HEK293 (cell line): ENCODE measurements at regions not wholly inside any gene's neighbourhood (a gene's known extent, or its start where the extent isn't known, plus 50 kb on each side); places are given as distances from the start of the nearest gene placed in this dataset.

Source experiments
- CTCF ChIA-PET: fragments of 350-600 bp; formaldehyde crosslinking; extraction: SDS; loops from one replicate; lab custom pipeline; 2021; ENCODE audit warnings: antibody characterized with exemption; lab: Yijun Ruan, JAX
- POLR2A ChIA-PET: fragments of 300-600 bp; formaldehyde crosslinking; extraction: SDS; loops from one replicate; lab custom pipeline; 2020; ENCODE audit warnings: antibody characterized with exemption, inconsistent platforms; lab: Yijun Ruan, JAX
- H3K27ac ChIP-seq: fragments of 200-500 bp; sonication (Bioruptor generic); 2 replicates; pipeline ENCODE4 v1.5.1; 2014; ENCODE audit warnings: low read depth, low read length, control low read depth, inconsistent platforms; ENCODE audit errors: extremely low read depth
- H3K36me3 ChIP-seq, 2 experiments: fragments of 200-500 bp in 1 of 2; sonication (Bioruptor generic) in 1 of 2; 1 replicate in 1 of 2; 2 replicates in 1 of 2; pipeline ENCODE4 v1.5.1; 2014 to 2017; ENCODE audit warnings: inconsistent platforms in 2 of 2, low read length in 2 of 2; ENCODE audit not compliant: control insufficient read depth in 2 of 2, insufficient read depth in 1 of 2
- H3K4me1 ChIP-seq: fragments of 200-500 bp; sonication (Bioruptor generic); 2 replicates; pipeline ENCODE4 v1.5.1; 2014; ENCODE audit warnings: mild to moderate bottlenecking, low read length, inconsistent platforms; ENCODE audit not compliant: control insufficient read depth, insufficient read depth
- H3K4me3 ChIP-seq: 2 replicates; pipeline ENCODE4 v1.5.1; 2011; ENCODE audit warnings: low read depth, mild to moderate bottlenecking, control low read depth, low read length, moderate library complexity
- H3K9me3 ChIP-seq: fragments of 200-500 bp; sonication (Bioruptor generic); 2 replicates; pipeline ENCODE4 v1.5.1; 2014; ENCODE audit warnings: low read depth, low read length, inconsistent platforms; ENCODE audit not compliant: control insufficient read depth, insufficient read depth
- BCL6B ChIP-seq: fragments of 450-650 bp; formaldehyde crosslinking; IDR thresholded peaks from 2 replicates; pipeline ENCODE4 v1.5.1; 2017; ENCODE audit warnings: missing biosample characterization, missing genetic modification characterization
- FEZF1 ChIP-seq: fragments of 450-650 bp; formaldehyde crosslinking; IDR thresholded peaks from 2 replicates; pipeline ENCODE4 v1.5.1; 2016; ENCODE audit warnings: missing biosample characterization, missing genetic modification characterization
- HIC1 ChIP-seq: fragments of 450-650 bp; formaldehyde crosslinking; IDR thresholded peaks from 2 replicates; pipeline ENCODE4 v1.5.1; 2016; ENCODE audit warnings: missing biosample characterization, missing genetic modification characterization
- IKZF3 ChIP-seq: fragments of 450-650 bp; IDR thresholded peaks from 2 replicates; pipeline ENCODE4 v1.5.0; 2018; ENCODE audit warnings: missing biosample characterization, mild to moderate bottlenecking, missing genetic modification characterization, moderate library complexity
- KLF8 ChIP-seq: fragments of 450-650 bp; formaldehyde crosslinking; IDR thresholded peaks from 2 replicates; pipeline ENCODE4 v1.5.1; 2016; ENCODE audit warnings: missing biosample characterization, missing genetic modification characterization
- PRDM6 ChIP-seq: fragments of 450-650 bp; formaldehyde crosslinking; IDR thresholded peaks from 2 replicates; pipeline ENCODE4 v1.5.1; 2017; ENCODE audit warnings: missing biosample characterization, missing genetic modification characterization
- WT1 ChIP-seq: fragments of 450-650 bp; formaldehyde crosslinking; IDR thresholded peaks from 2 replicates; pipeline ENCODE4 v1.5.1; 2016; ENCODE audit warnings: missing biosample characterization, missing genetic modification characterization
- ZBTB20 ChIP-seq: fragments of 450-650 bp; formaldehyde crosslinking; IDR thresholded peaks from 2 replicates; pipeline ENCODE4 v1.5.1; 2016; ENCODE audit warnings: missing biosample characterization, missing genetic modification characterization
- ZBTB44 ChIP-seq: fragments of 450-650 bp; IDR thresholded peaks from 2 replicates; pipeline ENCODE4 v1.5.1; 2018; ENCODE audit warnings: missing biosample characterization, mild to moderate bottlenecking, missing genetic modification characterization
- ZIC2 ChIP-seq: fragments of 450-650 bp; formaldehyde crosslinking; IDR thresholded peaks from 2 replicates; pipeline ENCODE4 v1.5.1; 2016; ENCODE audit warnings: missing biosample characterization, missing genetic modification characterization
- ZNF19 ChIP-seq: fragments of 450-650 bp; formaldehyde crosslinking; IDR thresholded peaks from 2 replicates; pipeline ENCODE4; 2016; ENCODE audit warnings: missing biosample characterization, missing genetic modification characterization, low read depth
- ZNF2 ChIP-seq: fragments of 450-650 bp; formaldehyde crosslinking; IDR thresholded peaks from 2 replicates; pipeline ENCODE4 v1.5.1; 2016; ENCODE audit warnings: missing biosample characterization, missing genetic modification characterization
- ZNF37A ChIP-seq: fragments of 450-650 bp; IDR thresholded peaks from 2 replicates; pipeline ENCODE4 v1.5.1; 2018; ENCODE audit warnings: missing biosample characterization, missing genetic modification characterization
- ZNF391 ChIP-seq: fragments of 450-650 bp; formaldehyde crosslinking; IDR thresholded peaks from 2 replicates; pipeline ENCODE4 v1.5.1; 2016; ENCODE audit warnings: low read depth, missing biosample characterization, missing genetic modification characterization, borderline replicate concordance
- ZNF449 ChIP-seq: fragments of 450-650 bp; formaldehyde crosslinking; IDR thresholded peaks from 2 replicates; pipeline ENCODE4 v1.5.1; 2017; ENCODE audit warnings: missing biosample characterization, mild to moderate bottlenecking, missing genetic modification characterization, moderate library complexity
- ZNF501 ChIP-seq: fragments of 450-650 bp; formaldehyde crosslinking; IDR thresholded peaks from 2 replicates; pipeline ENCODE4 v1.5.1; 2016; ENCODE audit warnings: missing biosample characterization, missing genetic modification characterization
- ZNF529 ChIP-seq: fragments of 450-650 bp; formaldehyde crosslinking; IDR thresholded peaks from 2 replicates; pipeline ENCODE4 v1.5.1; 2017; ENCODE audit warnings: missing genetic modification characterization, missing biosample characterization; ENCODE audit not compliant: insufficient replicate concordance
- ZNF585B ChIP-seq: fragments of 450-650 bp; formaldehyde crosslinking; IDR thresholded peaks from 2 replicates; pipeline ENCODE4 v1.5.1; 2016; ENCODE audit warnings: missing biosample characterization, missing genetic modification characterization
- ZNF624 ChIP-seq: fragments of 450-650 bp; formaldehyde crosslinking; IDR thresholded peaks from 2 replicates; pipeline ENCODE4 v1.5.1; 2017; ENCODE audit warnings: missing biosample characterization, missing genetic modification characterization
- ZNF629 ChIP-seq: fragments of 450-650 bp; formaldehyde crosslinking; IDR thresholded peaks from 2 replicates; pipeline ENCODE4 v1.5.1; 2017; ENCODE audit warnings: missing biosample characterization, missing genetic modification characterization
- ZNF791 ChIP-seq: fragments of 450-650 bp; formaldehyde crosslinking; IDR thresholded peaks from 2 replicates; pipeline ENCODE4 v1.5.1; 2016; ENCODE audit warnings: missing biosample characterization, missing genetic modification characterization
- ZNF843 ChIP-seq: fragments of 450-650 bp; formaldehyde crosslinking; IDR thresholded peaks from 2 replicates; pipeline ENCODE4 v1.5.1; 2016; ENCODE audit warnings: missing biosample characterization, missing genetic modification characterization
- ZSCAN30 ChIP-seq: fragments of 450-650 bp; IDR thresholded peaks from 2 replicates; pipeline ENCODE4 v1.5.1; 2018; ENCODE audit warnings: missing biosample characterization, mild to moderate bottlenecking, missing genetic modification characterization, moderate library complexity
- TF ChIP-seq, protein P1 (sequence below): fragments of 450-650 bp; formaldehyde crosslinking; IDR thresholded peaks from 2 replicates; pipeline ENCODE4 v1.5.1; 2016; ENCODE audit warnings: missing biosample characterization, missing genetic modification characterization

DNA sequence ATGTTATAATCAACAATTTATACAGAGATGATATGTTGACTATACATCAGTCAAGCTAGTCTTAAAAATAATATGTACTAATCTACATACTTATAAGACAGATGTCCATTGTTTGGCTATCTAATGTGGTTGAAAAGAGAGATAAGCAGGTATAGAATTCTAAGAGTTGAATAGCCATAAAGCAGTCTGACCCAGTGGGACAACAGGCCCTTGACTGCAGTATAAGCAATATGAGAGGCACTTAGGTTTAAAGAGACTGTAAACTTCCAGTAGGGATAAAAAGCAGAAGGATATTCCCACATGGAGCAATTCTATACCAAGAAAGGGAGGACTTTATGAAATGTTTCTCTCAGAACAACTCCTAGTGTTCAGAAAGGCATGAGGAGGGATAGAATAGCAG, 139.3 kb downstream of the ELAPOR2 start:
- Histone ChIP-seq H3K36me3 (peaks cover 0 to 2% of the 10 kb centered on the region in 2 experiments; a peak in 1 of 3 replicates), H3K4me3 (no peak overlapping the region), H3K9me3 (no peaks in the 10 kb centered on the region), H3K4me1 (peaks cover 4% of the 10 kb centered on the region; the same call in 1 of the 2 replicates), H3K27ac (no peak overlapping the region)
- POLR2A ChIA-PET: no interaction called here
- TF ChIP-seq ZNF843 (peak; percentile 71), IKZF3 (tag by site-specific recombination) (peak; percentile 67), ZNF37A (tag by site-specific recombination) (no peak), ZNF391 (tag by site-specific recombination) (no peak), WT1 (no peak), PRDM6 (tag by site-specific recombination) (peak; percentile 38; the same call in 1 of the 2 replicates), ZSCAN30 (tag by site-specific recombination) (0 out of 2 replicates have a peak, but pooled peaks have one; percentile 20), ZBTB44 (tag by site-specific recombination) (no peak), FEZF1 (tag by site-specific recombination) (peak; percentile 70), ZIC2 (tag by site-specific recombination) (peak; percentile 32; the same call in 1 of the 2 replicates), ZNF629 (tag by site-specific recombination) (no peak), KLF8 (no peak)
- CTCF ChIA-PET: no interaction called here

DNA sequence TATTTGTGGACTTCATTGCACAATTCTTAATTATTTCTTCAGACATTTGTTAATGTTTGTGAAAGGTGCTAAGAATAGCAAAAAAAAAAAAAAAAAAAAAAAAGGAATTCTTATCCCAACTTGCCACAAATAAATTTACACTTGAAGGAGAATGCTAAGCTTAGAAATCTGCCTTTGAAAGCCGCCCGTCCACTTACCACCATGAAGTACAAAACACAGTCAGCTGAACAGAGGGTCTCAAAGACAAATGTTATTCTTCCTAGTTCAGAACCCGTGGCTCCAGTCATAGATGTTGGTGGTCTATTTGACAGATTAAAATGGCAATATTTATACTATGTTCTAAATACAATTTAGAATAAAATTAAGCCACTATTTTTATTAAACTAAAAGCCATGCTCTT, 141.2 kb downstream of the ELAPOR2 start:
- Histone ChIP-seq H3K4me3 (no peak overlapping the region), H3K36me3 (no peaks in the 10 kb centered on the region), H3K4me1 (peaks cover 4% of the 10 kb centered on the region), H3K9me3 (no peaks in the 10 kb centered on the region), H3K27ac (no peak overlapping the region)
- ChIA-PET CTCF (interaction anchor here (0.6 to 3.6 kb wide), 4 partner anchors 9 to 304 kb away, joined by 4 to 13 read pairs (median 6); no protein-coding TSS in a partner anchor), POLR2A (no interaction called here)
- TF ChIP-seq ZBTB20: no peak
- TF ChIP-seq ZNF19 (tag by site-specific recombination): no peak
- TF ChIP-seq ZNF501 (tag by site-specific recombination): no peak
- TF ChIP-seq ZNF449 (tag by site-specific recombination): no peak
- TF ChIP-seq, protein P1, sequence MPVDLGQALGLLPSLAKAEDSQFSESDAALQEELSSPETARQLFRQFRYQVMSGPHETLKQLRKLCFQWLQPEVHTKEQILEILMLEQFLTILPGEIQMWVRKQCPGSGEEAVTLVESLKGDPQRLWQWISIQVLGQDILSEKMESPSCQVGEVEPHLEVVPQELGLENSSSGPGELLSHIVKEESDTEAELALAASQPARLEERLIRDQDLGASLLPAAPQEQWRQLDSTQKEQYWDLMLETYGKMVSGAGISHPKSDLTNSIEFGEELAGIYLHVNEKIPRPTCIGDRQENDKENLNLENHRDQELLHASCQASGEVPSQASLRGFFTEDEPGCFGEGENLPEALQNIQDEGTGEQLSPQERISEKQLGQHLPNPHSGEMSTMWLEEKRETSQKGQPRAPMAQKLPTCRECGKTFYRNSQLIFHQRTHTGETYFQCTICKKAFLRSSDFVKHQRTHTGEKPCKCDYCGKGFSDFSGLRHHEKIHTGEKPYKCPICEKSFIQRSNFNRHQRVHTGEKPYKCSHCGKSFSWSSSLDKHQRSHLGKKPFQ (tag by site-specific recombination): no peak
- no peak for TF ChIP-seq ZNF791 (tag by site-specific recombination)
- no peak for TF ChIP-seq ZNF2 (tag by site-specific recombination)
- no peak for TF ChIP-seq BCL6B (tag by site-specific recombination)
- no peak for TF ChIP-seq ZNF529 (tag by site-specific recombination)
- no peak for TF ChIP-seq HIC1
- TF ChIP-seq ZNF624: no peak
- no peak for TF ChIP-seq ZNF585B
- TF ChIP-seq PRDM6 (tag by site-specific recombination): no peak
- no peak for TF ChIP-seq ZNF843
